GM12865 (cell line): ENCODE measurements at regions not wholly inside any gene's neighbourhood (a gene's known extent, or its start where the extent isn't known, plus 50 kb on each side); places are given as distances from the start of the nearest gene placed in this dataset.

Source experiments
- DNase-seq: peaks from one replicate; pipeline ENCODE4 v3.0.0; 2010; ENCODE audit warnings: low read depth
- H3K4me3 ChIP-seq: 2 replicates; pipeline ENCODE4 v1.5.1; 2011; ENCODE audit warnings: mild to moderate bottlenecking, low read depth, low read length, control low read depth
- TF ChIP-seq, protein P1 (sequence below): IDR thresholded peaks from 2 replicates; pipeline ENCODE4 v1.5.1; 2011; ENCODE audit warnings: low read length, control low read depth, low read depth, inconsistent platforms; ENCODE audit not compliant: insufficient read depth; ENCODE audit errors: missing control alignments

DNA sequence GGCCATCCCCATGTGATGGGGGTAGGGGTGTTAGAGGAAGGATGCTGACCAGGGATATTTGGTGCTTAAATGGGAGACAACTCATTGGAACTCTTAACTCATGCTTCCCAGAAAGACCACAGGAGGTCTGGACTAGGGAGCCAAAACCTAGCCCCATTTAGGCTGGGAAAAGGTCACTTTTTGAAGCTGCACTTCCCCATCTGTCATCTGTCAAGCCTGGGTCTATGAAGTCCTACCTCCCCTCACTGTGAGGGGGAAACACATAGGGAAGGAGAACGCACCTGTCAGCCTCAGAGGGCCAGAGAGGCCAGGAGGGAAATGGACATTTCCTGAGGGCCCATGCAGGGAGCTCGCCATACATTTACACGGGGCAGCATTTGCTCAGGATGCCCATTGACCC, 321.0 kb downstream of the BCL11B start:
- TF ChIP-seq, protein P1, sequence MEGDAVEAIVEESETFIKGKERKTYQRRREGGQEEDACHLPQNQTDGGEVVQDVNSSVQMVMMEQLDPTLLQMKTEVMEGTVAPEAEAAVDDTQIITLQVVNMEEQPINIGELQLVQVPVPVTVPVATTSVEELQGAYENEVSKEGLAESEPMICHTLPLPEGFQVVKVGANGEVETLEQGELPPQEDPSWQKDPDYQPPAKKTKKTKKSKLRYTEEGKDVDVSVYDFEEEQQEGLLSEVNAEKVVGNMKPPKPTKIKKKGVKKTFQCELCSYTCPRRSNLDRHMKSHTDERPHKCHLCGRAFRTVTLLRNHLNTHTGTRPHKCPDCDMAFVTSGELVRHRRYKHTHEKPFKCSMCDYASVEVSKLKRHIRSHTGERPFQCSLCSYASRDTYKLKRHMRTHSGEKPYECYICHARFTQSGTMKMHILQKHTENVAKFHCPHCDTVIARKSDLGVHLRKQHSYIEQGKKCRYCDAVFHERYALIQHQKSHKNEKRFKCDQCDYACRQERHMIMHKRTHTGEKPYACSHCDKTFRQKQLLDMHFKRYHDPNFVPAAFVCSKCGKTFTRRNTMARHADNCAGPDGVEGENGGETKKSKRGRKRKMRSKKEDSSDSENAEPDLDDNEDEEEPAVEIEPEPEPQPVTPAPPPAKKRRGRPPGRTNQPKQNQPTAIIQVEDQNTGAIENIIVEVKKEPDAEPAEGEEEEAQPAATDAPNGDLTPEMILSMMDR: no peak
- no peak for DNase-seq
- H3K4me3 ChIP-seq: no peak overlapping the region

DNA sequence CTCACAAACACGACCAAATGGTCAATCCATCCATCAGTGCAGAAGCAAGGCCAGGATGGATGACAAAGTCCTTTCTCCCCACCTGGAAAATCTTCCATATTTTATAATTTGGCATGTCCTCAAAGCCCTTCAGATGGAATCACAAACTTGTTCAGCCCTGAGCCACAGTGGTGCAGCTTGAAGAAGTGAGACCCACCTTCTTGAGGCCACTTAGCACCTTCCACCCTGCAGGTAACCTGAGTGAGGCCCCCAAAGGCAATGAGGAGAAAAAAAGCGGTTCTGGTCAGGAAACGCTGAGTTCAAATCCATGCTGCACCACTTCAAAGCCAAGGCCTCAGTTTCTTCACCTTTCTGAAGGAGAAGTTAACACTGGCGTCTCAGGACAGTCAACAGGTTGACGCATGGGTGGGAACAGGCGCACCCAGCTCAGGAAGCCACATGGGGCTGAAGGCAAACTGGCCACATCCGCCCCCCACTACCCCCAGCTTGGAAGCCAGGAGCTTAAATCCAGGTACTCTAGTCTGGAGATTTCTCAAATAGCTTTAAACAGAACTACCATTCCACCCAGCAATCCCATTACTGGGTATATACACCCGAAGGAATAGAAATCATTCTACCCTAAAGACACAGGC, 320.4 kb downstream of the BCL11B start:
- H3K4me3 ChIP-seq: no peak overlapping the region
- TF ChIP-seq, protein P1: no peak
- no peak for DNase-seq

DNA sequence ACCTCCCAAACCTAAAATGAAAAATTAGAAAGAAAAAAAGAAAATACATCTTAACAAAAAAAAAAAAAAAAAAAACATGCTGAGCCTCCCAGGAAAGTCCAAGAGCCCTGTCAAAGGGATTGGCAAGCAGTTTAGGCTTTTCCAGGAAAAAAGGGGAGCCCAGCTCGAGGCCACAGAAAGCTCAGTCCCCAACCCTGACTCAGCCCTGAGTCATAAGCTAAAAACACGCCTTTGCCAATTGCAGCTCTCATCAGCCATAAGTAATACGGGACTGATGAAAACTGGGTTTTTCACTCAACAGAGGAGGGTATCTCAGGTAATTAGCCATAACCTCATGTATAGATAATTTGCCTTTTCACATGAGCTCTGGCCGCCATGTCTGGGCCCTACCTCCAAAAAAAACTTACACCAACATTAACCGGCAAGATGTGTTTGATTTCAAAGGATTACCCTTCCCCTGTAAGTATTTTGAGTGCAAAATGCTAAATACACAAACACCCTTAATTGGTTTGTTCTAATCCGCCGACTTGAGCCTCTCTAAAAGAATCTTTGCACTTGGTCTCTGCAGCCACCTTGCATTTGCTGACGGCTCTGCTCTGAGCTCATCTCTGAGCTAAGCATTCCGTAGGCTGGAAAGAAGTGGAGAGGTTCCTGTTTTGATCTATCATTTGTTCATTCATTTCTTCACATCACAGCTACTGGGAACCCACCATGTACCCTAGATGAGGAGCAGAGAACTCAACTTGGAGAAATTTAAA, 319.2 kb downstream of the BCL11B start:
- no peak overlapping the region for H3K4me3 ChIP-seq
- TF ChIP-seq, protein P1: no peak
- no peak for DNase-seq

DNA sequence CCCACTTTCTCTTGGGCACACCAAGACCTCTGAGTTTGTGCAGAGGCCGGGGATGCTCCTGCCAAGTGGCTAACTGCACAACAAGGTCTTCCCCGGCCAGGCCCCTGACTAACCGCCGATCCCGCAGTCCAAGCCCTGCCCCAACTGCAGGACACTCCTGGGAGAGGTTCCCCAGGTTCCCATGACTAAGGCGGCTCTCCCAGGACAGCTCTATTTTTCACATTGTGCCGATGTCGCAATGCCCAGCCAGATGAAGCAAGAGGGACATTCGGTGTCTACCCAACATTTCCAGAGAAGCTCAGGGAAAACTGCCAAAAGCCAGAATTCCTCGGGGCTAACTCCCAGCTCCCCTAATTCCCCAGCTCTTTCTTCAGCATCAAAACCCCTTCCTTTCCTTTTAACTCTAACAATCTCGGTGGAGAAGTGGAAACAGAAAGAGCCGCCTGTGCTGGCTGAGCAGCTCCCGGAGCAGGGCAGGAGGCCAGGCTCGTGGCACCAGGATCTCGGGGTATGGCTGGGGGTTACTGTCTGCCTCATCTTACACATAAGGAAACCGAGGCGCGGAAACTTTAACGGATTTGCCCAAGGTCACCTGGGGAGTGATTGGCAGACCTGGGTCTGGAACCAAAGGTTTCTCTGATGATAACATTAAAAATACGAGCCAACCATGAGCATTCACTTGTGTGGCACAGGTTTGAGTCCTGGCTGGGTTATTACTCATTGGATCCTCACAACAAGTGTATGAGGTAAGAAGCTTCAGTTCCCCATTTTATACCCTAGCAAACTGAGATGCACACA, 318.2 kb downstream of the BCL11B start:
- H3K4me3 ChIP-seq: no peak overlapping the region
- TF ChIP-seq, protein P1: no peak
- DNase-seq: no peak

DNA sequence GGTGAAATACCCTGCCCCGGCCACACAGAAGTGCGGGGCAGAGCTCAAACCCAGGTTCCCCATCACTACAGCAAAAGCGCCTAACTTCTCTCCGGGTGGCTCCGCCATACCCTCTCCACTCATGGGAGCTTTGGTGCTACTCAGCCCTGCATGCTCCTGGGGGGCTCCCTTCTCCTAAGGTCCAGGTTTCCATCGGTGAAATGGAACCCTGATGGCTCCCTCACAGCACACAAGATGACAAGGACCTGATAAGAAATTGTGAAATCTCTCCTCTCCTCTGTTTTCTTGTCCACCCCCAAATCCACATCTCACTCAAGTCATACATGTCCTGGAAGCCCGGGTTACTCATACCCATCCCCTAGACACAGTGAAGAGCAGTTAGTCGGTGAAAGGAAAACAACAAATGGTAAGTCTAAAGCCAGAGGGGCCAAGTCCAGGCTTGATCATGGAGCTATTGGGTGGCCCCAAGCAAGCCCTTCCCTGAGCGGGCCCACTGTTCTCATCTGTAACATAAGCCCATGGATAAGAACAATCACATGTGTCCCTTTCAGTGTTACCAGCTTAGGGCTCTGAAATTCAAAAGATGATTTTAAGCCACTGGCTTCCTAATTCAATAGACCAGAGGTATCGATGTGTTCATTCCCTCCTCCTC, 317.5 kb downstream of the BCL11B start:
- DNase-seq: no peak
- H3K4me3 ChIP-seq: no peak overlapping the region
- TF ChIP-seq, protein P1: no peak

DNA sequence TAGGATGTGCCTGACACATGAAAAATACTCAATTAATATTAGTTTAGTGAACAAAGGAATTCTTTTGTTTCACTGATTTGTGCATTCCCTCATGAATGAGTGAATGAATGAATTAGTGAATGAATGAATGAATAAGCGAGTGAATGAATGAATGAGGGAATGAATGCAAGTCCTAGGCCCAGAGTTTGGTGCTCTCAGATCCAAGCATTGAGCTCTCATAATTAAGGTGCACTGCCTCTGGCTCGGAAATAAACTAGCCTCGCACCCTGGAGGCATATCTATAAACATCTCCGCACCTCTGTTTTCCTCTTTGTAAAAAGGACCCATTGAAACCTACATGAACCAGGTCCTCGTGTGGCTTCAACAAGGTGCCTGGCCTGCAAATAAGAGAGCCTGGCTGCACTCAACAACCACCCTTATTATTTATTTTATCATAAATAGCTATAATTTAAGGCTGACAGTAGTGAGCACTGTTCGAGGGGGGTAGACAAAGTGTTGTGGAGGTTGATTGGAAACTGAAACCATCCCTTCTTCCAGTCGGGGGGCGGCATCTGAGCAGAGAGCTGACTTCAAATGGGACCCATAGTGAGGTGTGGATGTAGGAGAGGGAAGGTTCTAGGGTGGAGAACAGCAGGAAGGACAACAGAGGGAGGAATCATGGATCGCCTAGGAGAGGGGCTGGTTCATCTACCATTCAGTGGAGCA, 316.8 kb downstream of the BCL11B start:
- no peak for DNase-seq
- TF ChIP-seq, protein P1: no peak
- no peak overlapping the region for H3K4me3 ChIP-seq
